PFSK-1 (cell line): ENCODE measurements at regions not wholly inside any gene's neighbourhood (a gene's known extent, or its start where the extent isn't known, plus 50 kb on each side); places are given as distances from the start of the nearest gene placed in this dataset.

ENCODE experiments used
- FOXP2 ChIP-seq: optimal IDR thresholded peaks from 2 replicates; pipeline ENCODE3; 2011; ENCODE audit warnings: borderline replicate concordance, control low read depth, inconsistent platforms; ENCODE audit not compliant: insufficient read depth; ENCODE audit errors: extremely low read length, extremely low read depth
- POLR2AphosphoS5 ChIP-seq: IDR thresholded peaks from 2 replicates; pipeline ENCODE4 v1.6.1; 2012; ENCODE audit warnings: low read depth, mild to moderate bottlenecking, control low read depth, low read length, moderate library complexity
- REST ChIP-seq, 2 experiments: IDR thresholded peaks; 2 replicates each; pipeline versions ENCODE4 v1.6.1 to v1.8.0; 2011 to 2012; ENCODE audit warnings: low read depth in 2 of 2, low read length in 2 of 2, control low read depth in 1 of 2, inconsistent platforms in 1 of 2, mild to moderate bottlenecking in 1 of 2, moderate library complexity in 1 of 2; ENCODE audit not compliant: insufficient read depth in 1 of 2
- SIN3A ChIP-seq: IDR thresholded peaks from 2 replicates; pipeline ENCODE4 v1.6.1; 2012; ENCODE audit warnings: mild to moderate bottlenecking, low read length, moderate library complexity, borderline replicate concordance; ENCODE audit not compliant: insufficient read depth
- TAF1 ChIP-seq: IDR thresholded peaks from 2 replicates; pipeline ENCODE4 v1.6.1; 2012; ENCODE audit warnings: low read length, control low read depth, borderline replicate concordance; ENCODE audit not compliant: insufficient read depth

GRCh38 chr20:22438926-22439325, 145.4 kb downstream of the FOXA2 start:
- TF ChIP-seq POLR2AphosphoS5 (no peak), TAF1 (no peak), REST (IDR thresholded peaks at IDR 0.05; ENCODE audit: insufficient read depth in 1 of 2, low read depth in 2 of 2, low read length in 2 of 2) (no peak), SIN3A (no peak), FOXP2 (no peak)

GRCh38 chr20:22438346-22438745, 146.0 kb downstream of the FOXA2 start:
- TF ChIP-seq FOXP2 (no peak), REST (IDR thresholded peaks at IDR 0.05; ENCODE audit: insufficient read depth in 1 of 2, low read depth in 2 of 2, low read length in 2 of 2) (no peak), SIN3A (no peak), POLR2AphosphoS5 (no peak), TAF1 (no peak)

DNA sequence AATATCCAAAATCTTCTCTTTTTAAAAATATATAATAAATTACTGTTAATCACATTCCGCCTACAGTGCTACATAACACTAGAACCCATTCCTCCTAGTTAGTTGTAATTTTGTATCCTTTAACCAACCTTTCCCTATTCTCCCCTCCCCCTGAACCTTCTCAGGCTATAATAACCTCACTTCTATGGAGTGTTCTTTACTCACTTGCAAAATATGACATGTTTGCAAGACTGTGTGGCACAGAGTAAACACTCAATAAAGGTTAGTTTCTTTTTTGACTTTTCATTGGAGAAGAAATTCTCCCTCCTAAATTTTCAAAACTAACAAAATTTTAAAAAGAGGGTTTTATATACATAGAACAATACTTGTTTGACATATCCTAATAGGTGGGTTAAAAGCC, 147.0 kb downstream of the FOXA2 start:
- TF ChIP-seq TAF1 (no peak), SIN3A (no peak), REST (IDR thresholded peaks at IDR 0.05; ENCODE audit: insufficient read depth in 1 of 2, low read depth in 2 of 2, low read length in 2 of 2) (no peak), FOXP2 (no peak), POLR2AphosphoS5 (no peak)

- TF ChIP-seq FOXP2: no peak
- TF ChIP-seq TAF1: no peak
- no peak for TF ChIP-seq SIN3A
- TF ChIP-seq POLR2AphosphoS5: no peak
These were observed 153.0 kb downstream of the FOXA2 start for GRCh38 chr20:22431419-22431818.

DNA sequence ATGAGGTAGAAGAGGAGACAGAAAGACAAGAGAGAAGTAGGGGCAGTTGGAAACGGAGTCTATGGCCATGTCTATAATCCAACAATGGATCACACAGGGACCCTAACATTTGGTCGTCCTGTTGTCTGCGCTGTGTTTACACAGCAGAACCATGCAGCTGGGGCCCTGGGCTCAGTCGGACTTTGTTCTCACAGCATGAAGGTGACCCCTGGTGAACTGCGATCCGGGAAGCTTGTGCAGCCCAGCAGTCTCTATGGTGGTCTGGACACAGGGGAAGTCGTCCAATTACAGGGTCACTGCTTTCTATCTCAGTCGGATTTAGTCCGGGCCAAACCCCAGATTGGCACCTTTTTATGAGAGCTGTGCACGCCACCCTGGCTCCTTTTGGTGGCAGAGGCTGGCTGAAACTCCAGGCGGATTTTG, 153.6 kb downstream of the FOXA2 start:
- no peak for TF ChIP-seq POLR2AphosphoS5
- no peak for TF ChIP-seq FOXP2
- TF ChIP-seq SIN3A: no peak
- TF ChIP-seq REST (IDR thresholded peaks at IDR 0.05; ENCODE audit: insufficient read depth in 1 of 2, low read depth in 2 of 2, low read length in 2 of 2): no peak
- no peak for TF ChIP-seq TAF1
